WERI-Rb-1 (cell line): ENCODE measurements at regions not wholly inside any gene's neighbourhood (a gene's known extent, or its start where the extent isn't known, plus 50 kb on each side); places are given as distances from the start of the nearest gene placed in this dataset.
"Not testable (repeated sequence)": the region's sequence is repeated elsewhere in the genome, so short reads cannot be mapped to it uniquely, and the experiment has no call there.

Experiments used
- DNase-seq: peaks from one replicate; pipeline ENCODE4 v3.0.0-alpha.2; 2020
- H3K27ac ChIP-seq: fragments of 250-450 bp; sonication (Bioruptor Pico); 2 replicates; pipeline ENCODE4 v1.5.1; 2020; ENCODE audit warnings: mild to moderate bottlenecking, moderate library complexity
- H3K27me3 ChIP-seq: fragments of 250-450 bp; sonication (Bioruptor Pico); 2 replicates; pipeline ENCODE4 v1.5.1; 2021; ENCODE audit warnings: mild to moderate bottlenecking, low read depth, moderate library complexity; ENCODE audit not compliant: insufficient read depth, severe bottlenecking
- H3K36me3 ChIP-seq: fragments of 250-450 bp; sonication (Bioruptor Pico); 2 replicates; pipeline ENCODE4 v1.5.1; 2020; ENCODE audit warnings: mild to moderate bottlenecking, moderate library complexity
- H3K4me3 ChIP-seq: 2 replicates; pipeline ENCODE4 v1.5.1; 2011; ENCODE audit warnings: low read depth, mild to moderate bottlenecking, control low read depth, low read length
- H3K9me3 ChIP-seq: fragments of 250-450 bp; sonication (Bioruptor Pico); 2 replicates; pipeline ENCODE4 v1.5.1; 2021; ENCODE audit warnings: mild to moderate bottlenecking, moderate library complexity; ENCODE audit not compliant: severe bottlenecking
- TF ChIP-seq, protein P1 (sequence below): IDR thresholded peaks from 2 replicates; pipeline ENCODE4 v1.5.1; 2011; ENCODE audit warnings: low read depth, mild to moderate bottlenecking, control low read depth, inconsistent platforms, low read length

DNA sequence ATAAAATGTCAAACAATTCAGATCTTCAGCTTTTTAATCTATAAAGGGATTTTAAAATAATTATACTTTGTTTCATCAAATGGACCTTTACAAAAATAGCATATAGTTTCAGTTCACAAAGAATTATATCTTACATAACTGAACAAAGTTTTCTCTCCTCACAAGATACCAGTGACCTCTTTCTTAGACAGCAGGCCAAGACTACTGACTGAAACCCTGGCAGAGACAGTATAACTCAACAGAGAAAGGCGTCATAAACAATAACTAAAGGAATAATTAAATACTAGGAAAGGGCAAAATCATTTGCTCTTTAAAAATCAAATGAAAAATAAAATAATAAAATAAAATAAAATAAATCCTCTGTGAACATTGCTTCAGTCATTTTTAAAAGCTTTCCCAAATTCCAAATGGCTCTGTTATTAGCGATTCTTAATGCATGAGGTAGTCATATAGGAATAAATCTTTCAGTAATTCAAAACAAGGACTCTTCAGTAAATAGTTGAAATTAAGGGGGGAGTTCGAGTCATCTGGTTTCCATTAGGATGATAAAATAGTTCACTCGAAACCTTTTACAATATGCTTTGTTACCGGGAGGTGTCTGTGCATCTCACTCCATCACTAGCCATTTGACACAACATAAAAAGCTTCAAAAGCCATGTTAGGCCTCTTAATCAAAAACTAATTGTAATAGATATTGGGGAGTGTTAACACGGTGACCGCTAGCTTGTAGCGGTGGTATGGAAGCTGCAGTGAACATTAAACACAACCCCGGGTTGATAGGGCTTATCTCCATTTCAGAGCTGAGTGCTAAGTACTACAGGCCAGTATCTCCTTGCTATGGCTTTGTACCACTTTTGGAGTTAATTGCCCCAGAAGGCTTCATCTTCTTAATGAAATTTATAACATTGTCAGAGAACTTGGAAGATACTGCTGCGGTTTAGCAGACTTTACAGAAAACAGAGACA lies 142.9 kb upstream of the NR2F2 start:
- H3K27ac ChIP-seq, result no peak overlapping the region

DNA sequence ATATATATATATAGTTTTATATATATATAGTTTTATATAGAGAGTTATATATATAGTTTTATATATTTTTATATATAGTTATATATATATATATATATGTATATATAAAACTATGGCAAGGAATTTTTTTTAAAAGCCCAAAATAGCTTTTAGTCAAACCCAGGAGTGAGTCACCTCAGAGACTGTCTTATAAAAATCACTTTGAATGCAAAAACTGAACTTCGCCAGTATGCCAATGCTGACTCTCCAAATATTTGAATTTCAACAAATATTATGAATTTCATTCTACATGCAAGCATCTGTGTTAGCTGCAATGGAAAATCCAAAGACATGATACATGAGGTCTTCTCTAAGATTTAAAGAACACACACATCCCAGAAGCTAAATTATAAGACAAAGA lies 132.8 kb upstream of the NR2F2 start:
- no peak for DNase-seq
- Histone ChIP-seq H3K36me3 (no peaks in the 10 kb centered on the region), H3K4me3 (no peak overlapping the region), H3K9me3 (no peaks in the 10 kb centered on the region), H3K27me3 (no peaks in the 10 kb centered on the region), H3K27ac (no peak overlapping the region)
- TF ChIP-seq, protein P1, sequence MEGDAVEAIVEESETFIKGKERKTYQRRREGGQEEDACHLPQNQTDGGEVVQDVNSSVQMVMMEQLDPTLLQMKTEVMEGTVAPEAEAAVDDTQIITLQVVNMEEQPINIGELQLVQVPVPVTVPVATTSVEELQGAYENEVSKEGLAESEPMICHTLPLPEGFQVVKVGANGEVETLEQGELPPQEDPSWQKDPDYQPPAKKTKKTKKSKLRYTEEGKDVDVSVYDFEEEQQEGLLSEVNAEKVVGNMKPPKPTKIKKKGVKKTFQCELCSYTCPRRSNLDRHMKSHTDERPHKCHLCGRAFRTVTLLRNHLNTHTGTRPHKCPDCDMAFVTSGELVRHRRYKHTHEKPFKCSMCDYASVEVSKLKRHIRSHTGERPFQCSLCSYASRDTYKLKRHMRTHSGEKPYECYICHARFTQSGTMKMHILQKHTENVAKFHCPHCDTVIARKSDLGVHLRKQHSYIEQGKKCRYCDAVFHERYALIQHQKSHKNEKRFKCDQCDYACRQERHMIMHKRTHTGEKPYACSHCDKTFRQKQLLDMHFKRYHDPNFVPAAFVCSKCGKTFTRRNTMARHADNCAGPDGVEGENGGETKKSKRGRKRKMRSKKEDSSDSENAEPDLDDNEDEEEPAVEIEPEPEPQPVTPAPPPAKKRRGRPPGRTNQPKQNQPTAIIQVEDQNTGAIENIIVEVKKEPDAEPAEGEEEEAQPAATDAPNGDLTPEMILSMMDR, result no peak

More for the DNA sequence above, 142.9 kb upstream of the NR2F2 start:
- TF ChIP-seq, protein P1, result no peak
- H3K27me3 ChIP-seq, result peaks cover 3% of the 10 kb centered on the region
- H3K9me3 ChIP-seq, result no peaks in the 10 kb centered on the region
- H3K4me3 ChIP-seq, result no peak overlapping the region
- no peak for DNase-seq
- no peaks in the 10 kb centered on the region for H3K36me3 ChIP-seq

DNA sequence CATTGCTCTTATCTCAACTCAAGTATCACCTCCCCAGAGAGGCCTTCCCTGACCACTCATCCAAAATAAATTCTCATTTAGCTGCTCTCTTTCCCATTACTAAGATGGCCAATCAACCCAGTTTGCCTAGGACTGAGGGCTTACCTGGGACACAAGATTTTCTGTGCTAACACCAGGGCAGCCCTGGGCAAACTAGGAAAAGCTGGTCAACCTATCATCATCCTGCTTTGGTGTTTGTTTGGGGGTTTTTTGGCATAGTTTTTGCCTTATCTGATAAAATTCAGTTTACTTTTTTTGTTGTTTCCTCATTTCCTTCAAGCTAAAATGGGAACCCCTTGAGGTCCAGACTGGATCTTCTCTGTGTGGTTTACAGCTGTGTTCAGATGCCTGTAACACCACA lies 131.4 kb upstream of the NR2F2 start:
- Histone ChIP-seq H3K36me3 (no peaks in the 10 kb centered on the region), H3K9me3 (no peaks in the 10 kb centered on the region), H3K27me3 (no peaks in the 10 kb centered on the region), H3K4me3 (no peak overlapping the region), H3K27ac (no peak overlapping the region)
- TF ChIP-seq, protein P1, result no peak
- no peak for DNase-seq

DNA sequence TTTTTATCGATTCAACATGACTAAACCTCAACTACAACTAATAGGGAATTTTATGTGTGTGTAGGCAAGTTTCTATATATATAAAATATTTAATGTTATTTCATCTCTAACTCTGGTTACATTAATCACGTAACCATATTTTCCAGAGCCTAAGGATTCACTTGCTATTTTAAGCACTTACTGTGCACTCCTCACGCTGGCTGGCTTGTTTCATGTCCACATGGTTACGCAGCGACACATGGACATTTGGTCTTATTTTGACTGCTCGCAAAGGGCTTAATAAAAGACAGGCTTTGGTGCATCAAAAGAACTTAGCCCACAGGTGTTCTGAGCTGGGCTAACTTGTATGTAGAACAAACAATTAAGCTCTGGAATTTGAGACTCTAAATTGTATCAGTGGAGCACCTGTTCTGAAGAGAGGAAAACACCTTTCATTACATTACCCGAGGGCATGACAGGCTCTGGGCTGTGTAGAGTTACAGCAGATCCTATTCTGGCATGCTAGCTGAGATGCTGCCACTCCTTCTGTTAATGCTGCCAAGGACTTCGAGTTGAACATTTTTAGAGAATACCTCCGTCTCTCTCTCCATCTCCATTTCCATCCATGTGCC lies 130.0 kb upstream of the NR2F2 start:
- TF ChIP-seq, protein P1, result no peak
- H3K4me3 ChIP-seq, result no peak overlapping the region
- H3K27me3 ChIP-seq, result no peaks in the 10 kb centered on the region
- H3K9me3 ChIP-seq, result no peaks in the 10 kb centered on the region
- H3K27ac ChIP-seq, result no peak overlapping the region
- no peaks in the 10 kb centered on the region for H3K36me3 ChIP-seq
- DNase-seq, result no peak

DNA sequence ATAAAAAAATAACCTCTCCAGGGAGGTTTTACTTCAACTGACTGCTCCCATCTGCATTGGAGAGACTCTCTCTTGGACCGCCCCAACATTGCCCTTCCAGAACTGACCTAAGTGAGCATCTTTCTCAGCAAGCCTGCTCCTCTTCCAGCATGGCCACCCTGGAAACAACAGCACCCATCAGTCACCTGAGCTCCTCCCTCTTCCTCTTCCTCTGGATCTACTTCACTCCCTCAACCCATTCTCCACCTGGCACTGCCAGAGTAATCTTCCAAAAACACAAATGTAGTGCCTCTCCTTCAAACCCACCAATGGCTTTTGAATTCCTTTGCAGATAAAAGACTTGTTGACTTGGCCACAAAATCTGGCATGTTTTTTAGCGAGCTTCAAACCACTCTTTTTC lies 128.8 kb upstream of the NR2F2 start:
- DNase-seq, result no peak
- Histone ChIP-seq H3K27ac (no peak overlapping the region), H3K27me3 (no peaks in the 10 kb centered on the region), H3K4me3 (no peak overlapping the region), H3K9me3 (no peaks in the 10 kb centered on the region), H3K36me3 (no peaks in the 10 kb centered on the region)
- TF ChIP-seq, protein P1, result no peak

DNA sequence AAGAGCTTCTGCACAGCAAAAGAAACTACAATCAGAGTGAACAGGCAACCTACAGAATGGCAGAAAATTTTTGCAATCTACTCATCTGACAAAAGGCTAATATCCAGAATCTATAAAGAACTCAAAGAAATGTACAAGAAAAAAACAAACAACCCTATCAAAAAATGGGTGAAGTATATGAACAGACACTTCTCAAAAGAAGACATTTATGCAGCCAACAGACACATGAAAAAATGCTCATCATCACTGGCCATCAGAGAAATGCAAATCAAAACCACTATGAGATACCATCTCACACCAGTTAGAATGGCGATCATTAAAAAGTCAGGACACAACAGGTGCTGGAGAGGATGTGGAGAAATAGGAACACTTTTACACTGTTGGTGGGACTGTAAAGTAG lies 124.9 kb upstream of the NR2F2 start:
- H3K9me3 ChIP-seq, H3K4me3 ChIP-seq, H3K27me3 ChIP-seq, DNase-seq, H3K36me3 ChIP-seq, H3K27ac ChIP-seq: not testable (repeated sequence)
